KMS-11 (cell line): ENCODE measurements at regions not wholly inside any gene's neighbourhood (a gene's known extent, or its start where the extent isn't known, plus 50 kb on each side); places are given as distances from the start of the nearest gene placed in this dataset.

Experiments used
- H2AFZ ChIP-seq: fragments of 200-600 bp; sonication (generic); 2 replicates; pipeline ENCODE4 v1.6.1; 2016; ENCODE audit warnings: antibody characterized with exemption, mixed run types, low read depth
- H3K27ac ChIP-seq: fragments of 200-600 bp; sonication (generic); 2 replicates; pipeline ENCODE4 v1.6.1; 2016; ENCODE audit warnings: mild to moderate bottlenecking, mixed run types
- H3K27me3 ChIP-seq: fragments of 200-600 bp; sonication (generic); 2 replicates; pipeline ENCODE4 v1.6.1; 2017; ENCODE audit warnings: mild to moderate bottlenecking, low read depth, mixed run types, moderate library complexity; ENCODE audit not compliant: insufficient read depth
- H3K36me3 ChIP-seq: fragments of 200-600 bp; sonication (generic); 2 replicates; pipeline ENCODE4 v1.6.1; 2017; ENCODE audit warnings: mild to moderate bottlenecking, mixed run types; ENCODE audit not compliant: insufficient read depth
- H3K4me1 ChIP-seq: fragments of 200-600 bp; sonication (generic); 2 replicates; pipeline ENCODE4 v1.6.1; 2016; ENCODE audit warnings: mild to moderate bottlenecking, low read depth, mixed run types; ENCODE audit not compliant: poor library complexity, severe bottlenecking
- H3K4me2 ChIP-seq: fragments of 200-600 bp; sonication (generic); 2 replicates; pipeline ENCODE4 v1.7.0; 2016; ENCODE audit warnings: mild to moderate bottlenecking, mixed run types
- H3K4me3 ChIP-seq: fragments of 200-600 bp; sonication (generic); IDR thresholded peaks from 2 replicates; pipeline ENCODE4 v1.6.1; 2017; ENCODE audit warnings: low read depth, low read length, mixed read lengths; ENCODE audit not compliant: insufficient read depth
- H3K79me2 ChIP-seq: fragments of 200-600 bp; sonication (generic); 2 replicates; pipeline ENCODE4 v1.6.1; 2016; ENCODE audit warnings: low read depth, mixed run types; ENCODE audit not compliant: insufficient read depth
- H3K9ac ChIP-seq: fragments of 200-600 bp; sonication (generic); 2 replicates; pipeline ENCODE4 v1.6.1; 2016; ENCODE audit warnings: mild to moderate bottlenecking, mixed run types
- H4K20me1 ChIP-seq: fragments of 200-600 bp; sonication (generic); 2 replicates; pipeline ENCODE4 v1.6.1; 2016; ENCODE audit warnings: mild to moderate bottlenecking, mixed run types; ENCODE audit not compliant: insufficient read depth
- CTCF ChIP-seq: fragments of 200-600 bp; sonication (generic); conservative IDR thresholded peaks from 2 replicates; pipeline ENCODE4 v1.6.1; 2017; ENCODE audit warnings: low read depth, mild to moderate bottlenecking, antibody characterized with exemption, low read length, moderate library complexity, mixed read lengths

GRCh38 chr15:93314245-93314644, 225.2 kb upstream of the RGMA start:
- Histone ChIP-seq H3K4me2 (no peak overlapping the region), H3K36me3 (no peaks in the 10 kb centered on the region), H3K4me3 (no peak overlapping the region), H3K9ac (no peak overlapping the region), H4K20me1 (no peaks in the 10 kb centered on the region), H3K4me1 (no peaks in the 10 kb centered on the region), H2AFZ (no peak overlapping the region), H3K27me3 (no peaks in the 10 kb centered on the region), H3K79me2 (no peaks in the 10 kb centered on the region), H3K27ac (no peak overlapping the region)
- TF ChIP-seq CTCF: no peak

GRCh38 chr15:93312891-93313486, 224.0 kb upstream of the RGMA start:
- no peak overlapping the region for H3K9ac ChIP-seq
- no peaks in the 10 kb centered on the region for H4K20me1 ChIP-seq
- H3K4me2 ChIP-seq: no peak overlapping the region
- H3K27me3 ChIP-seq: no peaks in the 10 kb centered on the region
- no peak overlapping the region for H3K27ac ChIP-seq
- TF ChIP-seq CTCF: no peak
- H2AFZ ChIP-seq: no peak overlapping the region
- no peaks in the 10 kb centered on the region for H3K4me1 ChIP-seq
- H3K79me2 ChIP-seq: no peaks in the 10 kb centered on the region
- no peaks in the 10 kb centered on the region for H3K36me3 ChIP-seq
- no peak overlapping the region for H3K4me3 ChIP-seq

GRCh38 chr15:93311620-93312019, 222.6 kb upstream of the RGMA start:
- H3K4me3 ChIP-seq: no peak overlapping the region
- no peak overlapping the region for H3K4me2 ChIP-seq
- no peak overlapping the region for H2AFZ ChIP-seq
- H3K36me3 ChIP-seq: no peaks in the 10 kb centered on the region
- H3K27ac ChIP-seq: no peak overlapping the region
- no peaks in the 10 kb centered on the region for H4K20me1 ChIP-seq
- no peak overlapping the region for H3K9ac ChIP-seq
- TF ChIP-seq CTCF: no peak
- H3K4me1 ChIP-seq: no peaks in the 10 kb centered on the region
- no peaks in the 10 kb centered on the region for H3K27me3 ChIP-seq
- no peaks in the 10 kb centered on the region for H3K79me2 ChIP-seq

- Histone ChIP-seq H2AFZ (no peak overlapping the region), H3K4me3 (no peak overlapping the region), H3K9ac (no peak overlapping the region), H3K79me2 (no peaks in the 10 kb centered on the region), H4K20me1 (no peaks in the 10 kb centered on the region), H3K4me1 (no peaks in the 10 kb centered on the region), H3K36me3 (no peaks in the 10 kb centered on the region), H3K27me3 (no peaks in the 10 kb centered on the region), H3K27ac (no peak overlapping the region), H3K4me2 (no peak overlapping the region)
- TF ChIP-seq CTCF: no peak
Measured at GRCh38 chr15:93308026-93308690, 219.1 kb upstream of the RGMA start.
